Non-pigmented ciliary epithelial cell (primary cell): ENCODE measurements at regions not wholly inside any gene's neighbourhood (a gene's known extent, or its start where the extent isn't known, plus 50 kb on each side); places are given as distances from the start of the nearest gene placed in this dataset.

Source experiments
- DNase-seq: peaks from one replicate; pipeline ENCODE4 v3.0.0-alpha.2; 2010; ENCODE audit warnings: low read depth

DNA sequence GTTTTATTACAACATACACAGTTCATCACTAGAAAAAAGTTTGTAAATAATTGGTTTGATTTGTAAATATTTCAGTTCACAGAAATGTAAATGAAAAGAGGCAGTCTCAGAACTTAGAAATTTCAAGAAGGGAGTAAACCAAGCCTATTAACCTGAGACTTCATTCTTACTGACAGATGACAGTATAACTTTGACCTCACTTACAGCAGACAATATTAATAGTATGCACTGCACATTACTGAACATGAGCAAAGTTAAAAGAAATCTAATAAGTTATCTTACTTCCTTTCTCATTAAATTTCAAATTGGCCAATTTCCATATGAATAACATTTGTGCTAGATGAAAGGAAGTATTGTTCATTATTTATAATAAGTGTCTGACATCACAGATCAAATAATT, 235.8 kb downstream of the SLC6A15 start:
- no peak for DNase-seq

DNA sequence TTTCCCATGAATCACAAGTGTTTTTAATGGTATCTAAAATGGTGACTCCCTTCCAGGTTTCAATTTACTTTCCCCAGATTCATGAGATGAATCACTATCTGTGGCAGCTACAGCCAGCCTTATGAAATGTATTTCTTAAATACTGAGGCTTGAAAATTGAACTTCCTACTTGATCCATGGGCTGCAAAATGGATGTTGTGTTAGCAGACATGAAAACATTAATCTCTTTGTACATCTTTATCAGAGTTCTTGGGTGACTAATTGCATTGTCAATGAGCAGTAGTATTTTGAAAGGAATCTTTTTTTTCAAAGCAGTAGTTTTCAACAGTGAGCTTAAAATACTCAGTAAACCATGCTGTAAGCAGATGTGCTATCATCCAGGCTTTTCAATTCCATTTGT, 250.8 kb downstream of the SLC6A15 start:
- no peak for DNase-seq

DNA sequence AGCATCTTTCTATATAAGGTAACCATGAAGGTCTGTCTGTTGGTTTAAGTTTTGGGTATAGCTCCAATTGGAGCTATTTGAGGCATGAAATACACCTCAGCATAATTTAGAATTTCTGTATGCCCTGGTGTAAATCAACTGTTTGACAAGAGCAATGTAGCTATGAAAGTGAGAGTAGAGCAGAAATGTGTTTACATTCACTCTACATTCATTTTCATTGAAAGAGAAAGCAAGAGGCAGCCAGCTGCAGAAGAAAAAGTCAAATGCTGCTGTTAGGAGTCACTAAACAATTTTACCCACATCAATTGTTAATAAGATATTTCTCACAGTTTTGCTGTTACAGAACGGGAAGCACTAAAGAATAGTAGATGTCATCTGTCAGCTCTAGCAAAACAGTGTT, 252.5 kb downstream of the SLC6A15 start:
- DNase-seq = no peak

DNA sequence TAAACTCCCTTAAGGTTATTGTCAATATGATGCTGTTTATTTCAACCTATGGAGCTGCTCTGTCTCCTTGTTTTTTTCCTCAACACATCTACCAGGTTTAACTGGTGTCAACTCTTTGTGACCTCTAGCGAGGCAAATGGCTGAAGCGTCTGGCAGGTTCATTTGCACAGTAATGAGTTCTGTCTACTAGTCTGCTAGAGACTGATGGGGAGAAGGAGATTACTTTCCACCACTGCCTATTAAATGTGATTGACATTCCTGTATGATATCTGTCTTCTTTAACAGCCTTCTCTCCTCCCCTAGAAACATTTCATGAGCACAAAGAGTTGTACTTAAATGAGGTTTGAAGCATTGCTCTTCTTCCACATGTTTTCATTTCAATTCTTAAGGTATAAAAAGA, 253.7 kb downstream of the SLC6A15 start:
- DNase-seq = no peak

DNA sequence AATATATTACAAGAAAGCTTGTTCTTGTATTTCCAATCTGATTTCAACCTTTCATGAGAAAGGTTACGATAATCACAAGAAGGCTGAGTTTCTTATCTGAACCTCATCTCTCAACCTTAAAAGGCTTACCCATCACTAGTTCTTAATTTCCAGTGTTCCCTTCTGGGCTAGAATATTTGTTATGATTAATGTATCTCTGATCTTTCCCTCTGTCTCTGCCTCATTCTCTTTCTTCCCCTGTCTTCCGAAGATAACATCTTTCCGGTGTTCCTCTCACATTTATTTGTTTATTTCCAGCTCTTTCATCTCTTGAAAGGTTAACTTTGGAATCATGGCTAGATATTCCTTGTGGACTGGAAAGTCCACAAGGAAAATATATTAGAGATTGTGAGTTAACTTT, 255.9 kb downstream of the SLC6A15 start:
- no peak for DNase-seq

DNA sequence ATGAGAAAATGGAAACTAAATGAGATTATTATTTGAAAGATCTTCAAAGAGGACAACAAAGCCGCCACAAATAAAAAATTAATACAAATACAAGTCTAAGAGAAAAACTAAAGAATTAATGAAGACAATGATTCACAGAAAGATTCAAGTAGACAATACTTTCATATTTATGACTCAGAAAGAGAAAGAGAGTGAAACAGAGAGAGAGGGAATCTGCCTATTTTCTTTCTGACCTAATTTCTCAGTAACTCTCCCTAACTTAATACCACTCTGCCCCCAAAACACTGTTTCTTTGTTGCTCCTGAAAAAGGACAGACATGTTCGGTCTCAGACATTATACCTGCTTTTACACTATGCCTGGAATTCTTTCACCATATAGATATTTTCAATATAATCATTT, 259.1 kb downstream of the SLC6A15 start:
- no peak for DNase-seq

DNA sequence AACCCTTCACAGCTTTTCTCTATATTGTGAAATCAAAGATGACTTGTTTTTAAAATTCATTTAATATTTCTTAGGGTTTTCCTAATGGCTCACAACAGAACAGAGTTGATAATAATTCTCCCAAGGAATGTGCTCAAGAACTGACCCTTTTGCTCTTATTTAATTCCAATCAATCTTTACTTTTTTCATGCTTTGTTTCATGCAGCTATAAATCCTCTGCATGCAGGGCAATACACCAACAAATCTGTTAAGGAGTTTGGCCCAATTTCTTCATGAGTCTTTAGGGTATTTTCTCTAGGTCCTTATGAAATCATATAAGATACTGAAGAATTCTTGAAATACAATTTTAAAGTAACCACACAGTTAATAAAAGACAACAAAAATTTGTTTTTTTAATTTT, 264.2 kb downstream of the SLC6A15 start:
- no peak for DNase-seq

DNA sequence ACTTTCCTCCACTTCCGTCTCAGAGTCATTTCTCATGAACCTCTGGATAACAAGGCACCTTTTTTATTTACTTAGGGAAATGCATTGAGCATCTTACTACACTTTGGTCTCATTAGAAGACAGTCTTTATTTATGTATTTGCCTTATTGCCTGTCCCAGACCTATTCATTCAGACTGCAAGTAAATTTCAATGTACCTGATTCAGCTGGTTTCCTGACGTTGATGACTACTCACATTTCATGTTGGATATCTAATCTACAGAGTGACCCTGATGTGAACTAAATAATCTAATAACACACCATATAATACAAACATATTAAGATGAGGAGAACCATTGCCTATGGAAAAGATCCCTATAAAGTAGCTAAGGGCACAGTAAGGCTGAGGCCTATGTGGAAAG, 267.7 kb downstream of the SLC6A15 start:
- no peak for DNase-seq

DNA sequence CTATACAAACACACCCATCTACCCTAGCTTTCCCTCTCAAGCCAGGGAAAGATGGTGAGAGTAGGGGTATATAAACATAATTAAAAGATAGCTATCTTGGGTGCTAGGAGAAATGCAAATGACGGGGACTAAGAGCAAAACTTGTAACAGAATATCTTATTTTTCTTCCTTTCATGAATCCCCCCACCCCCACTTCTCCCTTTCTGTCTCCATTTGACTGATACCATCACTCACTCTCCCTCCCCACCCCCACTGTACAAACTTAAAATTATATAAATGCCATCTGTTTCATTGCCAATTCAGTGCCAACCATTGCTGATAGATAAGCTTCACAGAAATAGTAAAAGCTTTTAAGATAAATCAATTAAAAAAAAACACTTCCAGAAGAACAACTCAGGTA, 268.6 kb downstream of the SLC6A15 start:
- no peak for DNase-seq

DNA sequence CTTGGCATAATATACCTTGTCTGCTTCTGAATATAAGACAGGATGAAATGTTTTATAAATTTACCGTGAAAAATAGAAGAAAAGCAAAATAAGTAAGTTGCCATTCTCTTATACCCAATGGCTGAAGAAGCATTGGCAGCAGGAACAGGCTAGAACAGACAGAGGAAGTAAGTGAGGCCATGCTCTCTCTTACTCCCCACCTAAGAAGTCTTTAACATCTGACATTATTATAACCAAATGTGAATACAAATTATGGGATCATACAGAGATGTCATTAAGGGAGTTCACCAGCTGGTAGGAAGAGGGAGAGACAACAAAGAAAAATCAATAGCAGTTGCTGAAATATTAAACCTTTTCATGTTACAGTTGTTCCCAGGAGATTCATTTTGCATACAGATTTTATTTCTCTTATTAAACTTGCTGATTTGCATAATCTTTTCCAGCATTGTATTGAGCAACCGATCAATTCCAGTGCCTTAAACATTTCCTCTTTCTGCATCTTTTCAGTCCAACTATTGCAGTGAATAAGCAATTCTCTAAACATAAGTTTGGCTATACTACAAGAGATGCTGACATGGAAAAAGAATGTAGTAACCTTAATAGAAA, 270.6 kb downstream of the SLC6A15 start:
- DNase-seq = no peak

DNA sequence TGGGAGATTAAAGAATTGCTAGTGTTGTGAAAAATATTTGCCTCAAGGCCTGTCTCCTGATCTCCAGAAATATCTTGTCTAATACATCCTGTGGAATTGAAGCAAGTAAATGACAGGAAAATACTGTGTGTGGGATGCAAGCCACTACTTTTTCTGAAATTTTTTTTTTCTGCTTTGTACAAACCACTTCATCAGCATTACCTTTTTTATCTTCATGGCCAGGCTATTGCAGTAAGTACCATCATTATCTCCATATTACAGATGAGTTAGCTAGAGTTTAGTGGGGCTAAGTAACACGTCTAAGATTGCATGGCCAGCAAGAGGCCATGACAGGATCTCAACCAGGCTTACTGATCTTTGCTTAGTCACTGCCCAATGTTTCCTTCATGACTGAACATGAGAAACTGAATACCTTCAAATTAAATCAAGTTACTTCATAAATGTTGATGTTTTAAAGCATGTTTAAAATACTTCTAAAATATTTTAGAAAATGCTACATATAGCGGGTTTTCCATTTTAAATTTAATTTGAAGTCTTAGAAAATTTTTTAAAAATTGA, 273.7 kb downstream of the SLC6A15 start:
- DNase-seq = no peak

DNA sequence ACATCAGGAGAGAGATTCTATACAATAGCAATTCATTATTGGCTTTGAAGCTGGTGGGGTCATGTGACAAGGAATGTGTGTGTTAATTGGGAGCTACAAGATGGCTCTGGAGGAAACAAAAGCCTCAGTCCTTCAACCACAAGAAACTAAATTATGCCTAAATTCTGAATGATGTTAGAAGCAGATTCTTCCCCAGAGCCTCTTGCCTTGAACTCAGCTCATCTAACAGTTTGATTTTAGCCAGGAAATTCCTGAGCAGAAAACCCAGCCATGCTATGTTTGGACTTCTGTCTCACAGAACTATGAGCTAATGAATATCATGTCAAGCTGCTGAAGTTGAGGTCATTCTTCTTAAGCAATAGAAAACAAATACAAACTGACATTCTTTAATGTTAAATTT, 274.7 kb downstream of the SLC6A15 start:
- no peak for DNase-seq

DNA sequence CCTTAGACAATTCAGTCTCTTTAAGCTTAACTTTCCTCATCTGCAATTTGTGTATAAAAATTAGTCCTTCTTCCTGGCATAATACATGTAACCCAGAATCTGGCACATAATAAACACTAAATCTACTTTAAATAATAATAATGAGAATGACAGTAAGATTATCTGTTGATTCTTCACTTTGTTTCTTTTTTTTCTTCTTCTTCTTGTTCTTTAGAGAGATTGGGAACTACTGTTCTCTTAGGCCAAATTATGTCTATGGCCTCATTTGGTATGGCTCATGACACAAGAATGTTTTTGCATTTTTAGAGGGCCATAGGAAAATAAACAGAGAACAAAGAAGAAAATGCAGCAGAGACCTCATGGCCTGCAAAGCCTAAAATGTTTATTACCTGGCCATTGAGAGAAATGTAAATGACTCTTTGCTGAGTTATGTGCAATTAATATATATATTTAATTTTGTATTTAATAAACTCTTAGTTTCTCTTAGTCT, 275.8 kb downstream of the SLC6A15 start:
- peak; percentile 43 for DNase-seq

DNA sequence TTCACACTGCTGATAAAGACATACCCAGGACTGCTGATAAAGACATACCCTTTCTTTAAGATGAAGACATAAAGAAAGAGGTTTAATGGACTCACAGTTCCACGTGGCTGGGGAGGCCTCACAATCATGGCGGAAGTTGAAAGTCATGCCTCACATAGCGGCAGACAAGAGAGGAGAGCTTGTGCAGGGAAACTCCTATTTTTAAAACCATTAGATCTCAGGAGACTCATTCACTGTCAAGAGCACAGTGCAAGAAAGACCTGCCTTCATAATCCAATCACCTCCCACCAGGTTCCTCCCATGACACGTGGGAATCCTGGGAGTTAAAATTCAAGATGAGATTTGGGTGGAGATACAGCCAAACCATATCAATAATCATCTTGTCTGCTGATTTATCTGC, 278.1 kb downstream of the SLC6A15 start:
- no peak for DNase-seq

DNA sequence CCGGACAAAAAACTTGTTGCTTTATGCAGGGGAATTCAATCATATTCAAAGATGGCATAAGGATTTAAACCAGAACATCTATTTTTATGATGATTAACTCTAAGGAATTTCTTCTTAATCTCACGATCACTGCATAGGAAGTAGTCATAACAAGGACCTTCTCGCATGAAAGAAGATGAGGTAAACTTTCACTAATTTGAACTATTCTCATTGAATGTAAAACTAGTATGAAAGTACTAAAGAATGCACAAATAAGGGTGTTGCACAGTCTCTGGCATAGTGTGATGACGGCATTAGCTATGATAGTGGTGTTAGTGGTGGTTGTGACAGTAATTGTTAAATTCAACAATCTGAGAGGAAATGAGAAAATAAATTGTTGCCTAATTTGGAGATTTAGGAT, 280.0 kb downstream of the SLC6A15 start:
- DNase-seq = no peak

DNA sequence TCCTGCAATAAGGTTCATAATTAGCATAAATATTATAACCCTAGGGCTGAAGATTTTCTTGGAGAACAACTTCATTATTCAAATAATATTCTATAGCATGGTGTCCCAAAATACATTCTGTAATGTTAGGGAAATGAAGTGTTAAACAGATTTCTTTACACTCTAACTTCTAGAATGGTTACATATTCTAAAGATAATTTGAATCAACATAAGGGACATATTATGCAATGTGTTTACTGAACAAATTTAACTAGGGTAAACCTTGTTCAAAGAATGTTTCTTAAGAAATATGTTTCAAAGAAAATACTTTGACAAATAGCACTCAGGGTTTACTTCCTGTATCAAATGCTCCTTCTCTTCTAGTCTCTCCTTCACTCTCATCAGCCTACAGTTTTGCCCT, 281.6 kb downstream of the SLC6A15 start:
- DNase-seq = no peak

DNA sequence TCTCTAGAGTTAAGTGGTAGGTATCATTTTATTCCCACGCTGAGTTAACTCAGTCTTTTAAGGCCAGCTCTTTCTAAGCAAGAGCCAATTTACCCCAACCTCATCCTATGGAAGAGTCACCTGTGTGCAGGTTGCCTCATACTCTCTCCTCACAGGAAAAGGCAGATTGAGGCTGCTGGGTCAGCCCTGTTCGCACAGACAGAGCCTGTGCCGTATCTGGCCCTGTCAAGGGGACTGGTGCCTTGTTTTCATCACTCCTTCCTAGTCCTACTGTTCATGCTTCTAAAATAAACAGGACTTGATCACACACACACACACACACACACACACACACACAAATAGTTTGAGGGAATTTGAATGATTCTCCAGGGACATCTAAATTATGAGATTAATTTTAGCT, 285.0 kb downstream of the SLC6A15 start:
- DNase-seq = no peak

DNA sequence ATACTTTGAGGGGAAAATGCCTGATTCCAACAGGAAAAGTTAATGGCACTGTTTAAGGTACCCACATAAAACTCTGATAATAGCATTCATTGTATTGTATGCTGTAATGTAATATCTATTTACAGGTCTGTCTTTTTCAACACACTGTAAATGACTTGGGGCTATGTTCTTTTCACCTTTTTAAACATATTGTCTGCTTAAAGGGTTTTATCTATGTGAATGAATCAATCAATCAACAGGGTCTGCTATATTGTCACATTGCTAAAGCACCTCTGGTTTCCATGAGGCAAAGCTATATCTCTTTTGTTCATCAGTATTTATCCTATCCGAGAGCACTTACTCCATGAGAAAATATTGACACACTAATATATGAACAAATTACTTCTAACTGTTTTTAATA, 288.0 kb downstream of the SLC6A15 start:
- DNase-seq = no peak

DNA sequence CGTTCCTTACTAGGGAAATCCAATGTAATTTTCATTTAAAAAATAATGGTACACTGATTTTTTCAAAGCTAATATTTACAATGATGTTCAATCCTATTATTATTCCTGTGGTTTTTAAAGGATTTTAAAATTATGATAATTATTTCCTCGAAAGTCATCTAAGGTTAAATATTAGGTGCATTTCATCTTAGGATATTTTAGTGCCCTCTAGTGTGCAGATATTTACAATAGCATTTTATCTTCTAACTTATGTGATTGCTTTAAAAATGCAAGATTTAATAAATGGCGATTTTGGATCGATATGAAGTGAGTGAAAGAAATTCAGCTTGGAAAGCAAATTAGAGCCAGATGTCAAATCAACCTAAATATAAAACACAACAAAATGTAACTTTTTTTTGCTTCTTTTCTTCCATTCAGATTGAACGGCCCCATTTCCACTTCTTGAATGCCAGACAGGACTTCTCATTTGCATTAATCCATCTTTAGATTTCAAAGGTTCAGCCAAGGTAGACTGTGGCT, 293.5 kb downstream of the SLC6A15 start:
- DNase-seq = no peak

DNA sequence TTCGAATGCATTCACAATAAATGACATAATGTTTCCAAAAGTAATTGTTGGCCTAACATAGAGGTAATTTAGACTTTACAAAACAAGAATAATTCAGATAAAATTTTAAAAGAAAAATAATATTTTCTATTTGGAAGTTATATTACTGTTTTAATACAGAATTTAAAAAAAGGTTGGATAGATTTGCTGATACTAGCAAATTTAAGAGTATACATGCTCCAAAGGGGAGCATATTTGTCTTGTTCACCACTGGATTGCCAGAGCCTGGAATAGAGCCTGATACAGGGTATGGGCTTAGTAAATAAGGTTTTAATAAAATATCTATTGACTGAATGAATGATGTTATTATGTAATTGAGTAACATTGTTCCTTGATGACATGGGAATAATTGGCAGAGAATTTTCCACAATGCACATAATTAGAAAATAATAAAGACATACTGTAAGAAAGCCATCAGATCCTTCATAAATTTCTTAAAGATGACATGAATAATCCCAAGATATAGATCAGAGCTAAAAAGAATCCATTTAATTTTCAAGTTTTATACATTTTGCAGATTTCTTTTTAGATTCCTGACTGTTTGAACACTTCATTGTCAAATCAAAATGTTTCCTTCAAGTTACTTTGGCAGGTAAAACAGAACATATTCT, 305.3 kb downstream of the SLC6A15 start:
- DNase-seq = no peak

DNA sequence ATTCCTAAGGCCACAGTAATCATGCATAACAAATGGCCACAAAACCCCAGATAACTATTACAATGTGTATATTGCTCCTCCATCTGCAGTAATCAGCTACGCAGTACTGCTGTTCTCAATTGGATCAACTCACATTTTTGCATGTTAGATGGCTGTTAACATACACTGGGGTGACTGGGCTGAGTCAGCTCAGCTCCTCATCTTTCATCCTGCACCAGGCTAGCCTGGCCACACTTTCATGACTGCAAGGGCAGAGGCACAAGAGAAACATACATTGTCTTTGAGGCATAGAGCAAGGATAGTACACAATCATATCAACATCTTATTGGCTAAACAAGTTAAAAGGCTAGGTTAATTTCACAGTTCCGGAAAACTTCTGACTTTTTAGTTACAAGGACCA, 306.6 kb downstream of the SLC6A15 start:
- DNase-seq = no peak

DNA sequence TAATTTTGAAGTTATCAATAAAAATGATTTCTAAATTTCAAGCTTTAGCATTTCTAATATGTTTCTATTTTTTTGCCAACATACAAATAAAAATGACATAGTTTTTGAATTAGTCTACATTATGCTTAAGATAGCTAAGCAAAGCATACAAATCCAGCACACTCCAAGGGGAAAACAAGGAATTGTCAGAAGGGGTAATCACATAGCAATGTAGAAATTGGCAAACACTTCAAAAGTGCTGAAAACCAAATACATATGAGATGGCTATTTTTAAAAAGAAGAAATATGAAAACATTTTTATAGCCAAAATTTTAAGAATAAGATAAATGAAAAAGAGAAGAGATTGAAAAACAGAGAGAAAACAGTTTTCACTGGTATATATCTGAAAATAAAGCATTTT, 308.0 kb downstream of the SLC6A15 start:
- no peak for DNase-seq

DNA sequence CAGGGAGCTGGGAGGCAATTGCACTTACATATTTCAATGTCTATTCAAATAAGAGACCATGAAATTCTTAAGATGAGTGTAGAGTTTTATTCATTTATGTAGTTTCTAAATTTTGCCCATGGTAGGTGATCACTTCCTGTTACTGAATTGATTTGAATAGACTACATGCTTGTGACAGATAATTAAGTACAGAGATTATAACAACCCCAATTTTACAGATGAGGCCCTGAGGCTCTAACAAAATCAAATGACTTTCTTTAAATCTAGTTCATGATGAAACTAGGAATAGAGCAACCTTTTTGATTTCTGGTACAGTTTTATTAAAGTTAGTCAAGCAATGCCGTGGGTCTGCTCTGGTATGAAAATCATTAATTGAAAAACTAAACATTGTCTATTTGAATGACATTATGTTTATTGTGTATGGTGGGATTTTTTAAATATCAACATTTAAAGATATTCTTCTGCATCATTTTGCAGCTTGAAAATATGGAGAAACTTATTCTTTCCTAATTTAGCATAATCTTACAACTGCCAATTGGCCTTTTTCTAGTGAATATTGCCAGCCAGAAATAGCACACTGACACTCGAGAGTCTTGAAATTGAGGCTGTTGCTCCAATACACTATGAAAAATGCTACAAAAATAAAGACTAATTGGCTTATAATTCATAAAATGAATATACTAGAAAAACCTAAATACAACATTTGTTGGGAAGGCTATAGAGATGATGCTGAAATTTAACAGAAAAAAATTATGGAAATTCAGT, 308.9 kb downstream of the SLC6A15 start:
- DNase-seq = no peak
